WTC11 (cell line): ENCODE measurements at regions not wholly inside any gene's neighbourhood (a gene's known extent, or its start where the extent isn't known, plus 50 kb on each side); places are given as distances from the start of the nearest gene placed in this dataset.

Source experiments
- AFF4 ChIP-seq: sonication (generic); formaldehyde crosslinking; IDR thresholded peaks from 2 replicates; pipeline ENCODE4 v1.8.1; 2023; ENCODE audit warnings: mild to moderate bottlenecking, missing genetic modification reagents, borderline replicate concordance
- ARID4B ChIP-seq: sonication (generic); formaldehyde crosslinking; IDR thresholded peaks from 2 replicates; pipeline ENCODE4 v1.8.0; 2023; ENCODE audit warnings: missing genetic modification reagents, mild to moderate bottlenecking, borderline replicate concordance
- FOXP1 ChIP-seq: sonication (generic); formaldehyde crosslinking; IDR thresholded peaks from 2 replicates; pipeline ENCODE4 v1.8.0; 2022; ENCODE audit warnings: missing genetic modification reagents, mild to moderate bottlenecking, moderate library complexity, borderline replicate concordance
- JAZF1 ChIP-seq: fragments of 250-450 bp; sonication (Bioruptor Pico); IDR thresholded peaks from 2 replicates; pipeline ENCODE4 v1.9.0; 2021; ENCODE audit warnings: moderate library complexity, mild to moderate bottlenecking, inconsistent platforms
- SP1 ChIP-seq: sonication (generic); formaldehyde crosslinking; conservative IDR thresholded peaks from 2 replicates; pipeline ENCODE4 v1.8.1; 2022; ENCODE audit warnings: missing genetic modification reagents
- ZBTB43 ChIP-seq: sonication (generic); formaldehyde crosslinking; IDR thresholded peaks from 2 replicates; pipeline ENCODE4 v1.8.1; 2023; ENCODE audit warnings: mild to moderate bottlenecking, missing genetic modification reagents
- ZNF317 ChIP-seq: sonication (generic); formaldehyde crosslinking; IDR thresholded peaks from 2 replicates; pipeline ENCODE4 v1.8.1; 2023; ENCODE audit warnings: low read depth, mild to moderate bottlenecking, moderate library complexity, missing genetic modification reagents, borderline replicate concordance
- ZNF423 ChIP-seq: fragments of 250-450 bp; sonication (Bioruptor Pico); IDR thresholded peaks from 2 replicates; pipeline ENCODE4 v2.1.2; 2022; ENCODE audit warnings: mild to moderate bottlenecking, moderate library complexity
- TF ChIP-seq, protein P1 (sequence below): sonication (generic); formaldehyde crosslinking; IDR thresholded peaks from 2 replicates; pipeline ENCODE4 v1.8.0; 2022; ENCODE audit warnings: missing genetic modification reagents
- TF ChIP-seq, protein P2 (sequence below): sonication (generic); formaldehyde crosslinking; IDR thresholded peaks from 2 replicates; pipeline ENCODE4 v1.8.0; 2023; ENCODE audit warnings: mild to moderate bottlenecking, missing genetic modification reagents

- TF ChIP-seq ARID4B (CRISPR knock-in tag): no peak
- no peak for TF ChIP-seq ZBTB43 (CRISPR knock-in tag)
- TF ChIP-seq JAZF1 (CRISPR knock-in tag): no peak
- TF ChIP-seq ZNF423: no peak
- TF ChIP-seq, protein P1, sequence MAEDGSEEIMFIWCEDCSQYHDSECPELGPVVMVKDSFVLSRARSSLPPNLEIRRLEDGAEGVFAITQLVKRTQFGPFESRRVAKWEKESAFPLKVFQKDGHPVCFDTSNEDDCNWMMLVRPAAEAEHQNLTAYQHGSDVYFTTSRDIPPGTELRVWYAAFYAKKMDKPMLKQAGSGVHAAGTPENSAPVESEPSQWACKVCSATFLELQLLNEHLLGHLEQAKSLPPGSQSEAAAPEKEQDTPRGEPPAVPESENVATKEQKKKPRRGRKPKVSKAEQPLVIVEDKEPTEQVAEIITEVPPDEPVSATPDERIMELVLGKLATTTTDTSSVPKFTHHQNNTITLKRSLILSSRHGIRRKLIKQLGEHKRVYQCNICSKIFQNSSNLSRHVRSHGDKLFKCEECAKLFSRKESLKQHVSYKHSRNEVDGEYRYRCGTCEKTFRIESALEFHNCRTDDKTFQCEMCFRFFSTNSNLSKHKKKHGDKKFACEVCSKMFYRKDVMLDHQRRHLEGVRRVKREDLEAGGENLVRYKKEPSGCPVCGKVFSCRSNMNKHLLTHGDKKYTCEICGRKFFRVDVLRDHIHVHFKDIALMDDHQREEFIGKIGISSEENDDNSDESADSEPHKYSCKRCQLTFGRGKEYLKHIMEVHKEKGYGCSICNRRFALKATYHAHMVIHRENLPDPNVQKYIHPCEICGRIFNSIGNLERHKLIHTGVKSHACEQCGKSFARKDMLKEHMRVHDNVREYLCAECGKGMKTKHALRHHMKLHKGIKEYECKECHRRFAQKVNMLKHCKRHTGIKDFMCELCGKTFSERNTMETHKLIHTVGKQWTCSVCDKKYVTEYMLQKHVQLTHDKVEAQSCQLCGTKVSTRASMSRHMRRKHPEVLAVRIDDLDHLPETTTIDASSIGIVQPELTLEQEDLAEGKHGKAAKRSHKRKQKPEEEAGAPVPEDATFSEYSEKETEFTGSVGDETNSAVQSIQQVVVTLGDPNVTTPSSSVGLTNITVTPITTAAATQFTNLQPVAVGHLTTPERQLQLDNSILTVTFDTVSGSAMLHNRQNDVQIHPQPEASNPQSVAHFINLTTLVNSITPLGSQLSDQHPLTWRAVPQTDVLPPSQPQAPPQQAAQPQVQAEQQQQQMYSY (CRISPR knock-in tag): no peak
- TF ChIP-seq AFF4 (CRISPR knock-in tag): no peak
- TF ChIP-seq, protein P2, sequence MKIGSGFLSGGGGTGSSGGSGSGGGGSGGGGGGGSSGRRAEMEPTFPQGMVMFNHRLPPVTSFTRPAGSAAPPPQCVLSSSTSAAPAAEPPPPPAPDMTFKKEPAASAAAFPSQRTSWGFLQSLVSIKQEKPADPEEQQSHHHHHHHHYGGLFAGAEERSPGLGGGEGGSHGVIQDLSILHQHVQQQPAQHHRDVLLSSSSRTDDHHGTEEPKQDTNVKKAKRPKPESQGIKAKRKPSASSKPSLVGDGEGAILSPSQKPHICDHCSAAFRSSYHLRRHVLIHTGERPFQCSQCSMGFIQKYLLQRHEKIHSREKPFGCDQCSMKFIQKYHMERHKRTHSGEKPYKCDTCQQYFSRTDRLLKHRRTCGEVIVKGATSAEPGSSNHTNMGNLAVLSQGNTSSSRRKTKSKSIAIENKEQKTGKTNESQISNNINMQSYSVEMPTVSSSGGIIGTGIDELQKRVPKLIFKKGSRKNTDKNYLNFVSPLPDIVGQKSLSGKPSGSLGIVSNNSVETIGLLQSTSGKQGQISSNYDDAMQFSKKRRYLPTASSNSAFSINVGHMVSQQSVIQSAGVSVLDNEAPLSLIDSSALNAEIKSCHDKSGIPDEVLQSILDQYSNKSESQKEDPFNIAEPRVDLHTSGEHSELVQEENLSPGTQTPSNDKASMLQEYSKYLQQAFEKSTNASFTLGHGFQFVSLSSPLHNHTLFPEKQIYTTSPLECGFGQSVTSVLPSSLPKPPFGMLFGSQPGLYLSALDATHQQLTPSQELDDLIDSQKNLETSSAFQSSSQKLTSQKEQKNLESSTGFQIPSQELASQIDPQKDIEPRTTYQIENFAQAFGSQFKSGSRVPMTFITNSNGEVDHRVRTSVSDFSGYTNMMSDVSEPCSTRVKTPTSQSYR (CRISPR knock-in tag): no peak
- TF ChIP-seq ZNF317 (CRISPR knock-in tag): no peak
- no peak for TF ChIP-seq FOXP1 (CRISPR knock-in tag)
- TF ChIP-seq SP1 (CRISPR knock-in tag): no peak
These were observed 61.5 kb upstream of the CTIF start (continued) for GRCh38 chr18:48477348-48477747.
